HUES64 (cell line): ENCODE measurements at regions not wholly inside any gene's neighbourhood (a gene's known extent, or its start where the extent isn't known, plus 50 kb on each side); places are given as distances from the start of the nearest gene placed in this dataset.

ENCODE experiments used
- H3K27ac ChIP-seq: 2 replicates; pipeline ENCODE4 v1.7.0; 2013; ENCODE audit warnings: low read depth, low read length, inconsistent platforms
- H3K27me3 ChIP-seq: 2 replicates; pipeline ENCODE4 v1.6.1; 2013; ENCODE audit warnings: mild to moderate bottlenecking, low read length; ENCODE audit not compliant: insufficient read depth
- H3K36me3 ChIP-seq: 2 replicates; pipeline ENCODE4 v1.6.1; 2013; ENCODE audit warnings: mild to moderate bottlenecking, low read length; ENCODE audit not compliant: insufficient read depth
- H3K4me1 ChIP-seq: 2 replicates; pipeline ENCODE4 v1.6.1; 2013; ENCODE audit warnings: mild to moderate bottlenecking, low read length, moderate library complexity; ENCODE audit not compliant: insufficient read depth
- H3K4me3 ChIP-seq: 2 replicates; pipeline ENCODE4 v1.5.1; 2013; ENCODE audit warnings: mild to moderate bottlenecking, low read length, moderate library complexity
- H3K9ac ChIP-seq: 2 replicates; pipeline ENCODE4 v1.6.1; 2013; ENCODE audit warnings: mild to moderate bottlenecking, low read depth, low read length
- H3K9me3 ChIP-seq: 2 replicates; pipeline ENCODE4 v1.6.1; 2013; ENCODE audit warnings: low read depth, low read length; ENCODE audit not compliant: insufficient read depth
- WGBS: fragments of 150-250, 120-280 bp; methylation state at CpG from one replicate; pipeline ENCODE4 v1.1.7; 2013; ENCODE audit warnings: missing lambda C conversion rate; 5-methylcytosine and 5-hydroxymethylcytosine counted together

GRCh38 chr16:87092958-87093357 is 224.2 kb downstream of the C16orf95 start:
- Histone ChIP-seq H3K4me1 (peaks cover 21% of the 10 kb centered on the region), H3K27ac (no peak overlapping the region), H3K9me3 (no peaks in the 10 kb centered on the region), H3K27me3 (no peaks in the 10 kb centered on the region), H3K36me3 (no peaks in the 10 kb centered on the region), H3K4me3 (no peak overlapping the region), H3K9ac (no peak overlapping the region)
- WGBS = 93% methylated on average over 5 of the region's 5 CpGs

GRCh38 chr16:87093804-87094555 is 223.2 kb downstream of the C16orf95 start:
- no peak overlapping the region for H3K4me3 ChIP-seq
- WGBS = 65% methylated on average over 18 of the region's 18 CpGs
- H3K4me1 ChIP-seq = peaks cover 17% of the 10 kb centered on the region
- H3K9ac ChIP-seq = no peak overlapping the region
- no peaks in the 10 kb centered on the region for H3K27me3 ChIP-seq
- no peaks in the 10 kb centered on the region for H3K9me3 ChIP-seq
- H3K36me3 ChIP-seq = no peaks in the 10 kb centered on the region
- H3K27ac ChIP-seq = no peak overlapping the region; the same call in 1 of the 2 replicates

- Histone ChIP-seq H3K9me3 (no peaks in the 10 kb centered on the region), H3K36me3 (no peaks in the 10 kb centered on the region), H3K4me1 (peaks cover 20% of the 10 kb centered on the region), H3K4me3 (no peak overlapping the region), H3K27ac (no peak overlapping the region; the same call in 1 of the 2 replicates), H3K27me3 (no peaks in the 10 kb centered on the region), H3K9ac (no peak overlapping the region)
- WGBS = 74% methylated on average over 5 of the region's 5 CpGs
These were observed 222.7 kb downstream of the C16orf95 start for GRCh38 chr16:87094556-87094865.

GRCh38 chr16:87095271-87095670 is 221.9 kb downstream of the C16orf95 start:
- Histone ChIP-seq H3K4me1 (peaks cover 27% of the 10 kb centered on the region), H3K27me3 (no peaks in the 10 kb centered on the region), H3K4me3 (no peak overlapping the region), H3K36me3 (no peaks in the 10 kb centered on the region), H3K9ac (no peak overlapping the region), H3K9me3 (no peaks in the 10 kb centered on the region), H3K27ac (no peak overlapping the region)
- 91% methylated on average over 5 of the region's 5 CpGs for WGBS

- H3K4me1 ChIP-seq = peaks cover 33% of the 10 kb centered on the region
- WGBS = 96% methylated on average over 10 of the region's 11 CpGs
- no peak overlapping the region for H3K4me3 ChIP-seq
- H3K9me3 ChIP-seq = no peaks in the 10 kb centered on the region
- no peaks in the 10 kb centered on the region for H3K27me3 ChIP-seq
- H3K9ac ChIP-seq = no peak overlapping the region
- no peak overlapping the region for H3K27ac ChIP-seq
- H3K36me3 ChIP-seq = no peaks in the 10 kb centered on the region
These were observed 220.4 kb downstream of the C16orf95 start for GRCh38 chr16:87096746-87097333.

GRCh38 chr16:87098361-87098760 is 218.8 kb downstream of the C16orf95 start:
- Histone ChIP-seq H3K9ac (no peak overlapping the region), H3K36me3 (no peaks in the 10 kb centered on the region), H3K27me3 (no peaks in the 10 kb centered on the region), H3K4me1 (peaks cover 32% of the 10 kb centered on the region), H3K4me3 (no peak overlapping the region), H3K27ac (no peak overlapping the region), H3K9me3 (no peaks in the 10 kb centered on the region)
- WGBS = 93% methylated on average over 5 of the region's 5 CpGs

GRCh38 chr16:87098976-87099720 is 218.0 kb downstream of the C16orf95 start:
- Histone ChIP-seq H3K4me1 (peaks cover 24% of the 10 kb centered on the region), H3K27ac (no peak overlapping the region), H3K9ac (no peak overlapping the region), H3K4me3 (no peak overlapping the region), H3K9me3 (no peaks in the 10 kb centered on the region), H3K36me3 (no peaks in the 10 kb centered on the region), H3K27me3 (no peaks in the 10 kb centered on the region)
- WGBS = 58% methylated on average over 9 of the region's 9 CpGs

GRCh38 chr16:87100306-87101058 is 216.7 kb downstream of the C16orf95 start:
- WGBS = 75% methylated on average over 11 of the region's 11 CpGs
- no peak overlapping the region for H3K4me3 ChIP-seq

GRCh38 chr16:87101903-87102302 is 215.3 kb downstream of the C16orf95 start:
- H3K9ac ChIP-seq = no peak overlapping the region
- H3K27ac ChIP-seq = no peak overlapping the region
- H3K9me3 ChIP-seq = no peaks in the 10 kb centered on the region
- no peaks in the 10 kb centered on the region for H3K27me3 ChIP-seq
- peaks cover 21% of the 10 kb centered on the region for H3K4me1 ChIP-seq
- WGBS = 93% methylated on average over 3 of the region's 3 CpGs
- no peak overlapping the region for H3K4me3 ChIP-seq
- no peaks in the 10 kb centered on the region for H3K36me3 ChIP-seq

More at GRCh38 chr16:87100306-87101058, 216.7 kb downstream of the C16orf95 start:
- Histone ChIP-seq H3K27me3 (no peaks in the 10 kb centered on the region), H3K9ac (no peak overlapping the region), H3K9me3 (no peaks in the 10 kb centered on the region), H3K4me1 (peaks cover 21% of the 10 kb centered on the region), H3K36me3 (no peaks in the 10 kb centered on the region), H3K27ac (no peak overlapping the region)

GRCh38 chr16:87107201-87107600 is 210.0 kb downstream of the C16orf95 start:
- WGBS = 84% methylated on average over 2 of the region's 2 CpGs
- H3K27ac ChIP-seq = no peak overlapping the region

GRCh38 chr16:87108278-87108677 is 208.9 kb downstream of the C16orf95 start:
- H3K9ac ChIP-seq = no peak overlapping the region
- H3K4me1 ChIP-seq = peaks cover 9% of the 10 kb centered on the region; the same call in 1 of the 2 replicates
- no peak overlapping the region for H3K27ac ChIP-seq
- H3K9me3 ChIP-seq = no peaks in the 10 kb centered on the region
- no peak overlapping the region for H3K4me3 ChIP-seq
- no peaks in the 10 kb centered on the region for H3K27me3 ChIP-seq
- 94% methylated on average over 4 of the region's 4 CpGs for WGBS
- H3K36me3 ChIP-seq = no peaks in the 10 kb centered on the region

More at GRCh38 chr16:87107201-87107600, 210.0 kb downstream of the C16orf95 start:
- Histone ChIP-seq H3K4me3 (no peak overlapping the region), H3K9ac (no peak overlapping the region), H3K36me3 (no peaks in the 10 kb centered on the region), H3K9me3 (no peaks in the 10 kb centered on the region), H3K4me1 (peaks cover 9% of the 10 kb centered on the region), H3K27me3 (no peaks in the 10 kb centered on the region)
